Endothelial cell of umbilical vein (primary cell): ENCODE measurements at regions not wholly inside any gene's neighbourhood (a gene's known extent, or its start where the extent isn't known, plus 50 kb on each side); places are given as distances from the start of the nearest gene placed in this dataset.

ENCODE experiments used
- BruUV-seq: library from RNA; stranded (reverse); fragments of 400-500 nt; replicated peaks from 2 replicates; lab custom pipeline; 2021; lab: Mats Ljungman, UMichigan
- CTCF ChIA-PET: fragments of 300-600, 350-600 bp; sonication (Branson Sonifier 250); formaldehyde crosslinking; loops from one replicate; lab custom pipeline; 2021; ENCODE audit warnings: antibody characterized with exemption, inconsistent platforms; lab: Charles Lee
- POLR2A ChIA-PET: fragments of 300-600, 350-600 bp; sonication (Branson Sonifier 250); formaldehyde crosslinking; loops from one replicate; lab custom pipeline; 2021; ENCODE audit warnings: antibody characterized with exemption, inconsistent platforms; lab: Charles Lee
- DNase-seq: peaks from one replicate; pipeline ENCODE4 v3.0.0-alpha.2; 2011; ENCODE audit warnings: low read depth, low spot score
- FAIRE-seq: peaks from 2 replicates; lab custom pipeline; 2011; peaks lifted over from hg19 to GRCh38; lab: Jason Lieb, UNC
- H2AFZ ChIP-seq: 2 replicates; pipeline ENCODE4 v1.6.0; 2012; ENCODE audit warnings: low read depth, low read length, control low read depth, inconsistent platforms
- H3K27ac ChIP-seq: 2 replicates; pipeline ENCODE4 v1.5.1; 2011; ENCODE audit warnings: low read depth, mild to moderate bottlenecking, control low read depth, low read length, moderate library complexity; ENCODE audit not compliant: insufficient read depth
- H3K27me3 ChIP-seq, 2 experiments: 2 replicates each; pipeline versions ENCODE4 v1.6.0 to v1.6.1; 2011; ENCODE audit warnings: low read length in 2 of 2, mixed read lengths in 1 of 2; ENCODE audit not compliant: control insufficient read depth in 2 of 2, insufficient read depth in 2 of 2
- H3K36me3 ChIP-seq, 2 experiments: 2 replicates in 1 of 2; 3 replicates in 1 of 2; pipeline ENCODE4 v1.5.1; 2011; ENCODE audit warnings: low read length in 2 of 2, mild to moderate bottlenecking in 1 of 2, moderate library complexity in 1 of 2; ENCODE audit not compliant: control insufficient read depth in 2 of 2, insufficient read depth in 2 of 2; ENCODE audit errors: extremely low read depth in 1 of 2
- H3K4me1 ChIP-seq: 3 replicates; pipeline ENCODE4 v1.5.1; 2011; ENCODE audit warnings: mild to moderate bottlenecking, low read length; ENCODE audit not compliant: control insufficient read depth, insufficient read depth; ENCODE audit errors: extremely low read depth
- H3K4me2 ChIP-seq: 2 replicates; pipeline ENCODE4 v1.6.1; 2011; ENCODE audit warnings: low read length, control low read depth, mixed read lengths; ENCODE audit not compliant: insufficient read depth
- H3K4me3 ChIP-seq, 3 experiments: fragments of 200-600 bp in 1 of 3; sonication (generic), shearing (Covaris generic) in 1 of 3; replicated peaks in 1 of 3; 2 replicates each; pipeline ENCODE4 v1.5.1; 2011 to 2016; ENCODE audit warnings: control low read depth in 3 of 3, low read length in 3 of 3, mild to moderate bottlenecking in 2 of 3, inconsistent platforms in 1 of 3, low read depth in 1 of 3, moderate library complexity in 1 of 3; ENCODE audit not compliant: insufficient read depth in 1 of 3
- H3K79me2 ChIP-seq: 2 replicates; pipeline ENCODE4 v1.6.0; 2012; ENCODE audit warnings: low read length, inconsistent platforms; ENCODE audit not compliant: control insufficient read depth, insufficient read depth
- H3K9ac ChIP-seq: replicated peaks from 2 replicates; pipeline ENCODE3; 2011; ENCODE audit warnings: low read length, control low read depth; ENCODE audit not compliant: insufficient read depth; ENCODE audit errors: extremely low read depth
- H3K9me1 ChIP-seq: replicated peaks from 3 replicates; pipeline ENCODE4 v1.6.0; 2011; ENCODE audit warnings: mild to moderate bottlenecking, low read length; ENCODE audit not compliant: control insufficient read depth, insufficient read depth; ENCODE audit errors: extremely low read depth
- H3K9me3 ChIP-seq: replicated peaks from 2 replicates; pipeline ENCODE4 v1.5.1; 2012; ENCODE audit warnings: low read length, inconsistent platforms; ENCODE audit not compliant: control insufficient read depth, insufficient read depth
- H4K20me1 ChIP-seq: replicated peaks from 2 replicates; pipeline ENCODE3; 2011; ENCODE audit warnings: mild to moderate bottlenecking, low read length; ENCODE audit not compliant: control insufficient read depth, insufficient read depth; ENCODE audit errors: extremely low read depth
- EZH2 ChIP-seq: IDR thresholded peaks from 2 replicates; pipeline ENCODE4 v1.6.1; 2012; ENCODE audit warnings: borderline replicate concordance, low read depth, mild to moderate bottlenecking, moderate library complexity, low read length, inconsistent platforms; ENCODE audit not compliant: severe bottlenecking
- FOS ChIP-seq: IDR thresholded peaks from 2 replicates; pipeline ENCODE4 v1.6.1; 2011; ENCODE audit warnings: mild to moderate bottlenecking, low read length, moderate library complexity, borderline replicate concordance; ENCODE audit not compliant: insufficient read depth
- GATA2 ChIP-seq: IDR thresholded peaks from 2 replicates; pipeline ENCODE4 v1.7.0; 2011; ENCODE audit warnings: low read depth, mild to moderate bottlenecking, moderate library complexity, mixed read lengths, low read length; ENCODE audit not compliant: insufficient read length, insufficient read depth
- JUN ChIP-seq: IDR thresholded peaks from 2 replicates; pipeline ENCODE4 v1.6.1; 2011; ENCODE audit warnings: borderline replicate concordance, low read depth; ENCODE audit not compliant: insufficient read length, insufficient read depth
- MYC ChIP-seq: IDR thresholded peaks from one replicate; pipeline ENCODE4 v1.6.1; 2011; ENCODE audit warnings: mild to moderate bottlenecking, low read depth, low read length
- POLR2A ChIP-seq: IDR thresholded peaks from 2 replicates; pipeline ENCODE4 v1.6.1; 2012; ENCODE audit warnings: low read depth, mild to moderate bottlenecking, control low read depth, low read length
- POLR2AphosphoS5 ChIP-seq: IDR thresholded peaks from 2 replicates; pipeline ENCODE4 v1.6.1; 2012; ENCODE audit warnings: low read depth, mild to moderate bottlenecking, control low read depth, low read length, moderate library complexity; ENCODE audit not compliant: insufficient read depth
- dilution Hi-C: fragments of 300-500 bp; cut with MboI; formaldehyde crosslinking; loops from one replicate; pipeline ENCODE4 v1.15.0; 2019; ENCODE audit warnings: low sequenced_read_pairs; ENCODE audit not compliant: extremely low pct_ligation_motif_present
- intact Hi-C: fragments of 100-400 bp; cut with micrococcal nuclease; formaldehyde crosslinking; loops from one replicate; pipeline ENCODE4 v1.10.0; 2022
- TF ChIP-seq, protein P1 (sequence below), 2 donors: IDR thresholded peaks; 1 replicate in 1 of 2; 2 replicates in 1 of 2; pipeline ENCODE4 v1.5.1; 2011; ENCODE audit warnings: low read length in 2 of 2, mild to moderate bottlenecking in 2 of 2, moderate library complexity in 2 of 2, control low read depth in 1 of 2, inconsistent platforms in 1 of 2, low read depth in 1 of 2; ENCODE audit not compliant: insufficient read depth in 1 of 2; ENCODE audit errors: extremely low read depth in 1 of 2
- TF ChIP-seq, protein P2 (sequence below): IDR thresholded peaks from 2 replicates; pipeline ENCODE4 v1.6.1; 2011; ENCODE audit not compliant: insufficient read depth, insufficient read length

DNA sequence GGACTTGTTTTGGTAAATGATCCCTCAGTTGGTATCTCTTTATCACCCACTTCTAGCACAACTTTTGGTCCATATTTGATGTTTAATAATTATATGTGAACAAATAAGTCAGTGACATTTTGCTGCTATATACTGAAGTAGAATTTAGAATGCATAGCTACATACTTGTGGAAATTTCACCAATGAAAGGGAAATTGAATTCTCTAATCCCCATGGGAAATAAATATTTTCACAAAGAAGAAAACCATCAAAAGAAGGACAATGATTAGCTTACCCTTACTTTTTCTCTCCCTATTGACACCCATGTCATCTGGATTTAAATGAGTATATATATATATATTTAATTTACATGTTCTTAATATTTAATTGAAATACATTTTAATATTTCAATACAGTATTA is 94.3 kb upstream of the DAB2 start:
- intact Hi-C loops (no loop called here), dilution Hi-C loops (no loop called here)
- Histone ChIP-seq H4K20me1 (no peaks in the 10 kb centered on the region), H3K4me1 (peaks cover 44% of the 10 kb centered on the region), H3K27ac (peak overlapping the region; percentile 95), H3K36me3 (no peaks in the 10 kb centered on the region), H3K9ac (no peak overlapping the region), H3K4me2 (no peak overlapping the region), H3K9me1 (no peaks in the 10 kb centered on the region), H3K79me2 (no peaks in the 10 kb centered on the region), H2AFZ (no peak overlapping the region), H3K4me3 (no peak overlapping the region), H3K9me3 (no peaks in the 10 kb centered on the region), H3K27me3 (no peaks in the 10 kb centered on the region)
- POLR2A ChIA-PET, result interaction anchor here (0.6 to 2.5 kb wide), 3 partner anchors 24 to 402 kb away, joined by 3 to 21 read pairs (median 4); partner anchors contain the start of gene DAB2
- CTCF ChIA-PET, result interaction anchor here (0.7 to 4.9 kb wide), 10 partner anchors 8 to 302 kb away, joined by 3 to 41 read pairs (median 5); partner anchors contain the start of gene DAB2
- TF ChIP-seq JUN (no peak), GATA2 (no peak), MYC (no peak), POLR2A (no peak), POLR2AphosphoS5 (no peak), EZH2 (no peak), FOS (no peak)
- TF ChIP-seq, protein P1, sequence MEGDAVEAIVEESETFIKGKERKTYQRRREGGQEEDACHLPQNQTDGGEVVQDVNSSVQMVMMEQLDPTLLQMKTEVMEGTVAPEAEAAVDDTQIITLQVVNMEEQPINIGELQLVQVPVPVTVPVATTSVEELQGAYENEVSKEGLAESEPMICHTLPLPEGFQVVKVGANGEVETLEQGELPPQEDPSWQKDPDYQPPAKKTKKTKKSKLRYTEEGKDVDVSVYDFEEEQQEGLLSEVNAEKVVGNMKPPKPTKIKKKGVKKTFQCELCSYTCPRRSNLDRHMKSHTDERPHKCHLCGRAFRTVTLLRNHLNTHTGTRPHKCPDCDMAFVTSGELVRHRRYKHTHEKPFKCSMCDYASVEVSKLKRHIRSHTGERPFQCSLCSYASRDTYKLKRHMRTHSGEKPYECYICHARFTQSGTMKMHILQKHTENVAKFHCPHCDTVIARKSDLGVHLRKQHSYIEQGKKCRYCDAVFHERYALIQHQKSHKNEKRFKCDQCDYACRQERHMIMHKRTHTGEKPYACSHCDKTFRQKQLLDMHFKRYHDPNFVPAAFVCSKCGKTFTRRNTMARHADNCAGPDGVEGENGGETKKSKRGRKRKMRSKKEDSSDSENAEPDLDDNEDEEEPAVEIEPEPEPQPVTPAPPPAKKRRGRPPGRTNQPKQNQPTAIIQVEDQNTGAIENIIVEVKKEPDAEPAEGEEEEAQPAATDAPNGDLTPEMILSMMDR (IDR thresholded peaks at IDR 0.05; ENCODE audit: extremely low read depth in 1 of 2, insufficient read depth in 1 of 2, low read depth in 1 of 2, low read length in 2 of 2), result no peak
- TF ChIP-seq, protein P2, sequence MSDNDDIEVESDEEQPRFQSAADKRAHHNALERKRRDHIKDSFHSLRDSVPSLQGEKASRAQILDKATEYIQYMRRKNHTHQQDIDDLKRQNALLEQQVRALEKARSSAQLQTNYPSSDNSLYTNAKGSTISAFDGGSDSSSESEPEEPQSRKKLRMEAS, result no peak
- BruUV-seq, result no TSS peak
- no peak for DNase-seq
- no peak for FAIRE-seq
